ENCODE measurements at regions not wholly inside any gene's neighbourhood (a gene's known extent, or its start where the extent isn't known, plus 50 kb on each side); places are given as distances from the start of the nearest gene placed in this dataset.

GRCh38 chr10:113294868-113295267, 258.0 kb upstream of the HABP2 start:
- Histone ChIP-seq H3K27ac (no peak overlapping the region), H3F3A (ENCODE audit: insufficient read depth, low read depth) (peaks cover 6% of the 10 kb centered on the region; the same call in 1 of the 2 replicates), H3K9me3 (ENCODE audit: insufficient read depth, low read depth) (no peaks in the 10 kb centered on the region), H3K27me3 (ENCODE audit: insufficient read depth, low read depth) (no peaks in the 10 kb centered on the region), H4K20me1 (ENCODE audit: insufficient read depth) (no peaks in the 10 kb centered on the region), H3K79me2 (ENCODE audit: low read depth) (no peaks in the 10 kb centered on the region), H3K4me3 (no peak overlapping the region), H3K9me2 (ENCODE audit: insufficient read depth) (no peaks in the 10 kb centered on the region), H3K4me2 (no peak overlapping the region), H3K36me3 (ENCODE audit: low read depth) (no peaks in the 10 kb centered on the region), H2AFZ (no peak overlapping the region), H3K4me1 (replicated peaks; ENCODE audit: insufficient read depth) (peaks cover 31% of the 10 kb centered on the region)
- intact Hi-C loops (cut with micrococcal nuclease; ENCODE audit: unreplicated experiment) = loop anchor here (5.0 kb wide), 1 partner anchor 92 kb away; no protein-coding TSS in a partner anchor
- BruUV-seq (replicated peaks) = no TSS peak
- CTCF ChIA-PET = no interaction called here
- TF ChIP-seq CTCF (conservative IDR thresholded peaks at IDR 0.05) (no peak), EZH2 (IDR thresholded peaks at IDR 0.05; ENCODE audit: low read depth) (no peak)
- no peak for DNase-seq
- POLR2A ChIA-PET (ENCODE audit: unreplicated experiment) = no interaction called here

- no peaks in the 10 kb centered on the region for H3K79me2 ChIP-seq (ENCODE audit: low read depth)
- no peak overlapping the region for H3K4me3 ChIP-seq
- intact Hi-C loops (cut with micrococcal nuclease; ENCODE audit: unreplicated experiment) = loop anchor here (1.0 to 5.0 kb wide), 5 partner anchors 29 to 780 kb away; no protein-coding TSS in a partner anchor
- H3K27ac ChIP-seq = peak overlapping the region; percentile 53
- H3F3A ChIP-seq (ENCODE audit: insufficient read depth, low read depth) = peaks cover 6% of the 10 kb centered on the region; the same call in 1 of the 2 replicates
- CTCF ChIA-PET = no interaction called here
- H3K9me2 ChIP-seq (ENCODE audit: insufficient read depth) = no peaks in the 10 kb centered on the region
- TF ChIP-seq CTCF (conservative IDR thresholded peaks at IDR 0.05) (no peak; the same call in 1 of the 2 replicates), EZH2 (IDR thresholded peaks at IDR 0.05; ENCODE audit: low read depth) (no peak)
- peak; percentile 58 to 95 for DNase-seq
- no peaks in the 10 kb centered on the region for H3K9me3 ChIP-seq (ENCODE audit: insufficient read depth, low read depth)
- POLR2A ChIA-PET (ENCODE audit: unreplicated experiment) = no interaction called here
- H3K36me3 ChIP-seq (ENCODE audit: low read depth) = no peaks in the 10 kb centered on the region
- peak overlapping the region; percentile 51 for H3K4me2 ChIP-seq
- no TSS peak for BruUV-seq (replicated peaks)
- peaks cover 31% of the 10 kb centered on the region for H3K4me1 ChIP-seq (replicated peaks; ENCODE audit: insufficient read depth)
- no peak overlapping the region for H2AFZ ChIP-seq
- no peaks in the 10 kb centered on the region for H3K27me3 ChIP-seq (ENCODE audit: insufficient read depth, low read depth)
- no peaks in the 10 kb centered on the region for H4K20me1 ChIP-seq (ENCODE audit: insufficient read depth)
Observed at GRCh38 chr10:113297226-113297625, 255.6 kb upstream of the HABP2 start.

- Histone ChIP-seq H3K79me2 (ENCODE audit: low read depth) (no peaks in the 10 kb centered on the region), H2AFZ (no peak overlapping the region), H3K4me2 (peak overlapping the region; percentile 51), H3K27me3 (ENCODE audit: insufficient read depth, low read depth) (no peaks in the 10 kb centered on the region), H3K36me3 (ENCODE audit: low read depth) (no peaks in the 10 kb centered on the region), H3K4me3 (no peak overlapping the region), H3F3A (ENCODE audit: insufficient read depth, low read depth) (peaks cover 6% of the 10 kb centered on the region; the same call in 1 of the 2 replicates), H3K9me3 (ENCODE audit: insufficient read depth, low read depth) (no peaks in the 10 kb centered on the region), H3K9me2 (ENCODE audit: insufficient read depth) (no peaks in the 10 kb centered on the region), H3K27ac (no peak overlapping the region), H4K20me1 (ENCODE audit: insufficient read depth) (no peaks in the 10 kb centered on the region), H3K4me1 (replicated peaks; ENCODE audit: insufficient read depth) (peaks cover 34% of the 10 kb centered on the region)
- DNase-seq = no peak
- POLR2A ChIA-PET (ENCODE audit: unreplicated experiment) = no interaction called here
- no peak for TF ChIP-seq CTCF (conservative IDR thresholded peaks at IDR 0.05)
- TF ChIP-seq EZH2 (IDR thresholded peaks at IDR 0.05; ENCODE audit: low read depth) = no peak
- intact Hi-C loops (cut with micrococcal nuclease; ENCODE audit: unreplicated experiment) = loop anchor here (5.0 kb wide), 1 partner anchor 89 kb away; no protein-coding TSS in a partner anchor
- no TSS peak for BruUV-seq (replicated peaks)
- CTCF ChIA-PET = no interaction called here
Observed at GRCh38 chr10:113298616-113299015, 254.2 kb upstream of the HABP2 start.

Measured in PC-9 (cell line).